HG03196 (cell line): ENCODE measurements at regions not wholly inside any gene's neighbourhood (a gene's known extent, or its start where the extent isn't known, plus 50 kb on each side); places are given as distances from the start of the nearest gene placed in this dataset.
"Not testable (repeated sequence)": the region's sequence is repeated elsewhere in the genome, so short reads cannot be mapped to it uniquely, and the experiment has no call there.

ENCODE experiments used
- ATAC-seq: cut with Tn5 transposase; IDR thresholded peaks from one replicate; pipeline ENCODE4 v1.9.1; 2021; ENCODE audit not compliant: unreplicated experiment

DNA sequence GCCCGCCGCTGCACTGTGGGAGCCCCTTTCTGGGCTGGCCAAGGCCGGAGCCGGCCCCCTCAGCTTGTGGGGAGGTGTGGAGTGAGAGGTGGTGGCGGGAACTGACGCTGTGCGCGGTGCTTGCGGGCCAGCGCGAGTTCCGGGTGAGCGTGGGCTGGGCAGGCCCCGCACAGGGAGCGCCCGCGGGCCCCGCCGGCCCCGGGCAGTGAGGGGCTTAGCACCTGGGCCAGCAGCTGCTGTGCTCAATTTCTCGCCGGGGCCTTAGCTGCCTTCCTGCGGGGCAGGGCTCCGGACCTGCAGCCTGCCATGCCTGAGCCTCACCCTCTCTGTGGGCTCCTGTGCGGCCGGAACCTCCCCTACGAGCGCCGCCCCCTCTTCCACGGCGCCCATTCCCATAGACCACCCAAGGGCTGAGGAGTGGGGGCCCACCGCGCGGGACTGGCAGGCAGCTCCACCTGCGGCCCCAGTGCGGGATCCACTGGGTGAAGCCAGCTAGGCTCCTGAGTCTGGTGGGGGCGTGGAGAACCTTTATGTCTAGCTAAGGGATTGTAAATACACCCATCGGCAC is 1062.6 kb downstream of the TDRD15 start:
- ATAC-seq, result not testable (repeated sequence)

- no peak for ATAC-seq
These were observed 1066.2 kb downstream of the TDRD15 start for GRCh38 chr2:22189893-22190480.

DNA sequence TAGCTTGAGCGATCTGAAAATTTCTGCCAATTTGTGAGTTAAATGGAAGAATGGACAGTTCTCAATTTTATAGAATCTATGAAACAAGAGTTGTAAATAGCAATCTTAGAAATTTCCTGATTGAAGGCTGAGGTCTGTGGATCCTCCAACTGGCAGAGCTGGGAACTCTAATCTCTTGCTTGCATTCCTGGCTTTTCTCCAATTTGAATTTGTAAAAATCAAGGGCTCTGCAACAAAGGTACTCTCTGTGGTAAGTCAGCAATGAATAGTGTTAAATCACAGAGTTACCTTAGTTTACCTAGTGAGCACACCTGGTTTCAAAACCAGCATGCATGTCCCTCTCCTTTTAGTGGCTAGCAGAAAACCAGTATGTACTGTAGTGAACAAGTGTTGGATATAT is 1070.5 kb downstream of the TDRD15 start:
- ATAC-seq, result no peak

- no peak for ATAC-seq
These were observed 1073.0 kb downstream of the TDRD15 start for GRCh38 chr2:22196806-22197205.

DNA sequence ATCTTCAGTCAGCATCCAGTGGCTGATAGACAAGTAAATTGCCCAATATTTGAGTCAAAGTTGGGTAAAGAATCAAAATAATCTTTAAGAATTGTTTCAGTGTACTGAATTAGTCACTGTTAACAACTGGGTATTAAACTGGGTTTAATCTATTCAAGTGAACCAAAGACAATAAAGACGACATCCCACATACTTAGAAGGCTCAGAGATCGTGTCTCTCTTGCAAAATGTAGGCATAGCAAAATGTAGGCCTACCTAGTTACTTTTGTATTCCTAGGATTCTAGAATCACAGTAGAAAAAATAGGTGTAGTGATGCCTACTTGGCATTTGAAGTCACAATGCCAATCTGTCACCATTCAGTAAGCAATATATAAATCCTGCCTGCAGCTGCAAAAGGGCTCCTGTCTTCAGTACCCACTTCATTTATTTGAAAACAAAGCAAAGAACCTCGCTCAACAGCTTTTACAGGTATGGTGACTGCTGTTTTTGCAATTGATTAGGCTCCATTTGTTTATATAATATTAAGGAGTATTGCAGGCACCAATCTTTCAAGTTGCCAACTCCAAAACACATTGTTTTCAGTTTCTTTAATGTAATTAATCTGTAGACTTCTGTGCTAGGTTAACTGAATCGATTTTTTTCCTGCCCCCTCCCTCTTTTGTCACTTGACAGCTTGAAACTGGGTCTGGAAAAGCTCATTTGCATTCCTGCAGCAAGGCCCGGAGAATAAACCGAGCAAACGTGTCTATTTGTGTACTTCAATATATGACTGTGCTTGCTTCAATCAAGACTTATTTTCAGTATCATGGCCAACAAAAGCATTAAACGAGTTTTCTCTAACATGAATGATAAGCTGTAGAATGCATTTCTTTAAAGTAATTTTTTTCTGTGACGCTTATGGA is 1074.9 kb downstream of the TDRD15 start:
- no peak for ATAC-seq

DNA sequence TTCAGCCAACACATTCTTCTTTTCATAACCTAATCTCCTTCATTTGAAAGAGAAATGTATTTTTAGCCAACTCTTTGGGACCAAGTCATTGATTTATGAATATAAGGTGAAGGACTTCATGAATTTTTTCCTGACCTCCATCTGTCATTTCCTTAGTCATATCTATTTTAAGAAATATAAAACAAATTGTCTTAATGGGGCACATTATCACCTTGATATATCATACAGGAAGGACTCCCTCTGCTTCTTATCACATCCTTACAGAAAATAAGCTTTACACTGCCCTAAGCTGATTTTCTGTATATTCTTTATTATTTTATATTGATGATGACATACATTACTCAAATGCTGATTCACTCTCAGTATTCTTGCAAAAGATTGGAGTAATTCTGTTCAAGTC is 1076.2 kb downstream of the TDRD15 start:
- ATAC-seq, result no peak

- no peak for ATAC-seq
These were observed 1085.8 kb downstream of the TDRD15 start for GRCh38 chr2:22209545-22209944.

GRCh38 chr2:22213237-22213636 is 1089.5 kb downstream of the TDRD15 start:
- ATAC-seq, result no peak

GRCh38 chr2:22215517-22215916 is 1091.7 kb downstream of the TDRD15 start:
- no peak for ATAC-seq

GRCh38 chr2:22217881-22218280 is 1094.1 kb downstream of the TDRD15 start:
- ATAC-seq, result no peak

- no peak for ATAC-seq
These were observed 1097.2 kb downstream of the TDRD15 start for GRCh38 chr2:22221006-22221405.

DNA sequence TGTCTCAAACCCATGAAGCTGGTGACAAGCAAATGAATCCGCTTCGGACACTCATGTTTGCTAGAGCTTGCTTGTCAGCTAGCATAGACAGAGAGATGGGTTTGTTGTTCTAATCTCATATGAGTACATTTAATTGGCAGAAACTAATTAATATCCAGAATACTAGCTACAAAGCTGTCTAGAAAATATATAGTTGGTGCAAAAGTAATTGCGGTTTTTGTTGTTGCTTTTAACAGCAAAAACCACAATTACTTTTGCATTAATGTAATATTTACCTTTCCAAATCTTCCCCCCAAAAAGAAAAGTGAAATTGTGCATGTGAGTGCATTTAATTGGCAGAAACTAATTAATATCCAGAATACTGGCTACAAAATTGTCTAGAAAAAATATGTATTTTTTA is 1115.2 kb downstream of the TDRD15 start:
- ATAC-seq, result no peak

GRCh38 chr2:22247466-22247865 is 1123.7 kb downstream of the TDRD15 start:
- ATAC-seq, result no peak

GRCh38 chr2:22248851-22249250 is 1125.1 kb downstream of the TDRD15 start:
- ATAC-seq, result no peak

GRCh38 chr2:22253171-22253570 is 1129.4 kb downstream of the TDRD15 start:
- ATAC-seq, result no peak

GRCh38 chr2:22261165-22261564 is 1123.8 kb upstream of the KLHL29 start:
- ATAC-seq, result no peak

- no peak for ATAC-seq
These were observed 1114.6 kb upstream of the KLHL29 start for GRCh38 chr2:22270341-22270740.

DNA sequence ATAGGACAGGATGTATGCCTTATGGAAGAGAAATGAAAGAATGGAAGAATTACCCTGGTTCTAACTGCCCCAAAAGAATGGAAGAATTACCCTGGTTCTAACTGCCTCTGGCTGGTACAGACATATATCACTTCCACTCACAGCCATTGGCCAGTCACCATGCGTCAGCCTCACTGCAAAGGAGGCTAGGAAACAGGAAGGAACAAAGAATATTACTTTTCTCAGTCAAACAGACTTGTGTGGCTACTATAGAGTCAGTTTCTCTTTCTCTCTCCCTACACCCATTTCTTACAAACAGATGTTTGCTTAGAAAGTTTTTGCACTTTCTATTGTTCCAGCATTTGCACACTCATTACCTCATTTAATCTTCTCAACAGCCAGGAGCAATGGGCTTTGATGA is 1111.1 kb upstream of the KLHL29 start:
- ATAC-seq, result no peak

DNA sequence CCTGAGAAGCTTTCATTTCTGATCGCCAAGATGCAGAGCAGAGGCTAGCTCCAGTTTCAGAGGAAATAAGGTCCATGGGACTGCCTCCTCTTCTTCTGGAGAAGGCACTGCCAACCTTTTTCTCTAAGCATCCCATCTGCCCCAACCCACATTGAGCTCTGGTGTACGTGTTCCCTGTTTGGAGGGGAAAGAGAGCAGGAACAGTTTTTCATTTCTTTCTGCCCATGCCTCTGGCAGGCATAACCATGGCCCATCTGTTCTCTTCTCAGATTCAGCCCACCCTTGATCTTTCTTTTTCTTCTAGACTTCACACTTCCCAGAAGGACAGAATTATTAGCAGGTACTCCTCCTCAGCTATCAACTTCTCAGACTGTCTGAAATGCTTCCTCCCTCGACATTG is 1110.3 kb upstream of the KLHL29 start:
- ATAC-seq, result no peak

- no peak for ATAC-seq
These were observed 1108.3 kb upstream of the KLHL29 start for GRCh38 chr2:22276696-22277095.

DNA sequence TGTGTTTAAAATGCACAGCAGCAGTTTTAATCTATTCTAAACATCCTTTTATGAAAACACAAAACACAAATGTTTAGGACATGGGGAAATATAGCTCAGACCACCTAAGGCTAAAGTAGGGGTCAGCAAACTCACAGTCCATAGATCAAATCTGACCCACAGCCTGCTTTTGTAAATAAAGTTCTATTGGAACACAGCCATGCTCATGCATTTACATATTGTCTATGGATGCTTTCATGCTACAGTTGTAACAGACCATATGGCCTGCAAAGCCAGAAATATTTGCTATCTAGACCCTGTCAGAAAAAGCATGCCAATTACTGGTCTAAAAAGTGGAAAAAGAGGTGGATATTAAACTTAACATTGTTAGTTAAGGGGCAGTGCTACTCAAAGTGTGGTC is 1105.4 kb upstream of the KLHL29 start:
- no peak for ATAC-seq

DNA sequence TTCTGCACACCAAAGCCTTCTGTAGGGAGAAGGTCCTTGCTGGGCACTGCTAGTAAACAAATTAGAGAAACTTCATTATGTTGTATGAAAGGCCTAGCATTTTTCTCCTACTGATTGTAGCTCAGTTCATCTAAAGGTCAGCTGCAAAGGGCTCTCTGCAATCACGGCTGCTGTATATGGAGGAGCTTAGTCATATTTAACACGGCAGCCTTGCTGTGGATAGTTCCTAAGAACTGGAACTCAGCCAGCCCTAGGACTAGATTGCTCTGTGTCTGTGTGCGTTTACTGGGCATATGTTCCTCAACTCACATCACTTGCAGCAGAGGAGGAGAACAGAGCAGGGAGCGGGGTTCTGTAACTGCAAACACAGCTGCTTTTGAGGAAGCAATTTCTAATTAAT is 1103.9 kb upstream of the KLHL29 start:
- no peak for ATAC-seq
